ENCODE measurements at regions not wholly inside any gene's neighbourhood (a gene's known extent, or its start where the extent isn't known, plus 50 kb on each side); places are given as distances from the start of the nearest gene placed in this dataset.
"Not testable (repeated sequence)": the region's sequence is repeated elsewhere in the genome, so short reads cannot be mapped to it uniquely, and the experiment has no call there.

- no peak for DNase-seq (ENCODE audit: low spot score)
Observed at GRCh38 chr6:6867404-6867799, 240.4 kb upstream of the RREB1 start.

DNA sequence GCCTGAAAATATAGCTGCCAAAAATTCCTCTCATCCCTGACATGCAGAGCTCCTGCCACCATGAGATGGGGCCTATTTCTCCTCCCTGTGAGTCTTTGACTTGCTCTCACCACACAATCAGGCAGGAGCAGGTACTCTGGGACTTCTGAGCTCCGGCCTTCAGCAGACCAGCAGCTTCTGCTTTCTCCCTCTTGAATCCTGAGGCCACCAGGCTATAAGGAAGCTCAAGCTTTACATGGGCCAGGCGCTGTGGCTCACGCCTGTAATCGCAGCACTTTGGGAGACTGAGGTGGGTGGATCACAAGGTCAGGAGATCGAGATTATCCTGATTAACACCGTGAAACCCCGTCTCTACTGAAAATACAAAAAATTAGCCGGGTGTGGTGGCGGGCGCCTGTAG lies 238.7 kb upstream of the RREB1 start:
- no peak for DNase-seq (ENCODE audit: low spot score)

DNA sequence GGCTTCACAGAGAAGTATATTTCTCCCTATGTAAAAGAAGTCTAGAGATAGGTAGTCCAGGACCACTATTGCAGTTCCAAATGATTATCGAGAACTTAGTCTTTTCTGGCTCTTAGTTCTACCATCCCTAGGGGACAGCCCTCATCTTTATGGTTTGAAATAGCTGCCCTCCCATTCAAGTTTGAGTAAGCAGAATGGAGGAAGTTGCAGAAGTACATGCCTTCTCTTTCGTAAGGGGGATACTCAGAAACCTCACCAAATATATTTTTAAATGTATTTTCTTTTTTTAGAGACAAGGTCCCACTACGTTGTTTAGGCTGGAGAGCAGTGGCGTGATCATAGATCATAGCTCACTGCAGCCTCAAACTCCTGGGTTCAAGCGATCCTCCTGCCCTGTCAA lies 236.8 kb upstream of the RREB1 start:
- DNase-seq (ENCODE audit: low spot score) = no peak

- no peak for DNase-seq (ENCODE audit: low spot score)
Observed at GRCh38 chr6:6872459-6873344, 235.1 kb upstream of the RREB1 start.

DNA sequence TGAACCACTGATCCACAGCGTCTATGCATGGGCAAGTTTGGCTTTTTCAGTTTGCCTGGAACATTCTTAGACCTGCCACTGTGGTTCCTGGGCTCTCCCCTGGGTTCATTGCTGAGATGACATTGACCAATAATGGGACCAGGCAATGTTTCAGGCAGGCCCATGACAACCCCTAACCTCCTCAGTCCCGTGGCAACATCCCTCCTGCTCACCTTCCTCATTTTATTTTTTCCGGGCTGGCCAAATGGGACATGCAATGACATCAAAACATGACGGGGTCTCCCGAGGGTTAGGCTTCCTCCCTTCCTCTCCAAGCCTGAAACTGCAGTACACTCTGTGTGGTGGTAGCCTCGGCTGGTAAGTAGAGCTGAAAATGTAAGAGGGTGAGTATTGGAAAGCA lies 234.0 kb upstream of the RREB1 start:
- no peak for DNase-seq (ENCODE audit: low spot score)

DNA sequence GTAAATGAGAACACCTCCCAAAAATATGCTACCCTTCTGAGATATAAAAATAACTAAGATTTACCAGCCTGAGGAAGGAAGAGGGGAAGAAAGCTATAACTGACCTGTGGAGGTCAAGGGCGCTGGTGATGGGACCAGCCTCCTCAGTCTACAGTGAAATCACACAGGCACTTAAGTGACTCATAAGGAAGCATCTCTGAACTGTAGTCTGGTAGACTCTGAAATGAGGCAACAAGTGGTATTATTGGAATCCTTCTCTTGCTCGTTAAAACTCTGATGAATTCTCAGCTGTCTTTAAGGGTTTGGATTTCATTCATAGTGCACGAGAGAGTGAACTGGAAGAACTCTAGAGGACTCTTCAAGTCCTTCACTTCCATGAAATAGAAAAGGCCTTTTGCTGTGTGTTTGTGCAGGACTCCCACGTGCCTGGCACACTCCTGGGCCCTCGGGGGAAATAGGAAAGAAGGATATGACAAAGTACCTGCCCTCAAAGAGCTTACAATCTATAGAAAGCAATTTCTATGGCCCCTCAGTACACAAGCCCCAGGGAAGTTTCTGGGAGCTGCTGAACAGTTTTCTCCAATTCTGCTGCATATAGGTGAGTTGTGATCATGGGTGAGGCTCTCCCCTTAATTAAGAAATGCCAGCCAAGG lies 231.8 kb upstream of the RREB1 start:
- peak; percentile 19 for DNase-seq (ENCODE audit: low spot score)

DNA sequence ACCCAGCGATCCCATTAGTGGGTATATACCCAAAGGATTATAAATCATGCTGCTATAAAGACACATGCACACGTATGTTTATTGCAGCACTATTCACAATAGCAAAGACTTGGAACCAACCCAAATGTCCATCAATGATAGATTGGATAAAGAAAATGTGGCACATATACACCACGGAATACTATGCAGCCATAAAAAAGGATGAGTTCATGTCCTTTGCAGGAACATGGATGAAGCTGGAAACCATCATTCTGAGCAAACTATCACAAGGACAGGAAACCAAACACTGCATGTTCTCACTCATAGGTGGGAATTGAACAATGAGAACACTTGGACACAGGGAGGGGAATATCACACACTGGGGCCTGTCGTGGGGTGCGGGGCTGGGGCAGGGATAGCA lies 230.0 kb upstream of the RREB1 start:
- not testable (repeated sequence) for DNase-seq (ENCODE audit: low spot score)

- no peak for DNase-seq (ENCODE audit: low spot score)
Observed at GRCh38 chr6:6878887-6879585, 228.7 kb upstream of the RREB1 start.

DNA sequence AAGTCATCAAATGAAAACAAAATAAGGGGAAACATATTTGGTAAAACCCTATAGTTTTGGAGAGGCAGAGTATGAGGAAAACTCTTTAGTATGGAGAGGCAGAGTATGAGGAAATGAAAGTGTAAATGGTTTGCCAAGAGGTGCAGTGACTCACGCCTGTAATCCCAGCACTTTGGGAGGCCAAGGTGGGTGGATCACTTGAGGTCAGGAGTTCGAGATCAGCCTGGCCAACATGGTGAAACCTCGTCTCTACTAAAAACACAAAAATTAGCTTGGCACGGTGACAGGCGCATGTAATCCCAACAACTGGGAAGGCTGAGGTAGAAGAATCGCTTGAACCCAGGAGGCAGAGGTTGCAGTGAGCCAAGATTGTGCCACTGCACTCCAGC lies 228.2 kb upstream of the RREB1 start:
- not testable (repeated sequence) for DNase-seq (ENCODE audit: low spot score)

DNA sequence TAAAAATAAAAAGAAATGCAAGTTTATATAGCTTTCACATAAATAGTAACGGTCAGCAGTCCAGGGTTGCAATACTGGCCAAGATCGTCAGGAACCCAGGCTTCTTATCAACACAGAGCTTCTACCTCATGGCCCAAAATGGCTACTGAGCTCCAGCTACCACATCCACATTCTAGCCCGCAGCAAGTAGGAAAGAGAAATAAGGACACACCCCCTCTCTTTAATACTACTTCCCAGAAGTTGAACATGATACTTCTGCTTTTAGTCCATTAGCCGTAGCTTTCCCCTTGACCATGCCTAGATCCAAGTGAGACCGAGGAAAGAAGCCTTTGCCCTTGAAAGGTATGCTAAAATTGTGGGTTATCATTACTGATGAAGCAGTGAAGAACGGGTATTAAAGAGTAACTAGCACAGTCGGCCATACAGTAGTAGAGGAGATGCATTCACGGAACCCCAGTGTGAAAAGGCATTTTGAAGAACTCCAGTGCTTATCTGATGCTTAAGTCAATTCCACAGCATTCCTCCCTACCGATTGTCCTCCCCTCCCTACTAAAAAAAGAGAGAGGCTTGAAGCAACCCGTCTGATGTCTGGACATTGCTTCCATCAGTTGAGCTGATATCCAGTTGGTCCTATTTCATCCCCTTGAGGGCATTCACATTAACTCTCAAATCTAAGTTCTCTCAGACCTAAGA lies 226.9 kb upstream of the RREB1 start:
- no peak for DNase-seq (ENCODE audit: low spot score)

- no peak for DNase-seq (ENCODE audit: low spot score)
Observed at GRCh38 chr6:6881438-6882225, 226.1 kb upstream of the RREB1 start.

DNA sequence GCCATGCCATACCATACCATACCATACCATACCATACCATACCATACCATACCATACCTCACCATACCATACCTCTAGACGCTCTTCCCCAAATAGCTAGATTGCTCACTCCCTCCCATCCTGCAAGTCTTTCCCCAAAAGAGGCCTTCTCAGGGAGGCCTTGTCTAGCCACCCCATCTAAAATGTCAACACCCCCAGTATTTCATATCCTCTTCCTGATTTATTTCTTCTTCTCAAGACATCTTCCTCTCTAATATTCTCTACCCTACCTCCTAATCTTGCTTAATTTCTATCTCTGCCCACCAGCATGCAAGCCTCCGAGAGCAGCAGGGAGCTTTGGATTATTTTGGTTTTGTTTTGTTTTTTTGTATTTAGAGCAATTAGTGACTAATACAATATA lies 225.2 kb upstream of the RREB1 start:
- no peak for DNase-seq (ENCODE audit: low spot score)

GRCh38 chr6:6883011-6883410 lies 224.8 kb upstream of the RREB1 start:
- no peak for DNase-seq (ENCODE audit: low spot score)

DNA sequence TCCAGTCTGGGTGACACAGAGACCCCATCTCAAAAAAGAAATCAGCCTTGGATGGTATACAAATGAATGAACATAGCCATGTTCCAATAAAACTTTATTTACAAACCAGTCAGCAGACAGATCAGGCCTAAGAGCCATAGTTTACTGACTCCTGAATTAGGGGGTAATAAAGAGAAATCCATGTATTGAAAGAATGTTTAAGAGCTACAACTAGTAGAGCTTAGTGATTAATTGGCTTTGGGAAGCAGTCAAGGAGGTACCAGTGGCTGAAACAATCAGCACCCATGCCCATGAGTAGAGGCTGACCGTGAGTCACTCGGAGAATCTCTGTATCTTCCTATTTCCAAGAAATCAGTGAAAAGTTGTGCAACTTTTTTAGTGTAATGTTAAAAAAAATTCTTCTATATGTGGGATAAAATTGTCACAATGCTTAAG lies 223.6 kb upstream of the RREB1 start:
- DNase-seq (ENCODE audit: low spot score) = no peak

GRCh38 chr6:6884916-6885315 lies 222.8 kb upstream of the RREB1 start:
- no peak for DNase-seq (ENCODE audit: low spot score)

GRCh38 chr6:6885521-6886170 lies 222.1 kb upstream of the RREB1 start:
- no peak for DNase-seq (ENCODE audit: low spot score)

GRCh38 chr6:6886171-6886885 lies 221.4 kb upstream of the RREB1 start:
- no peak for DNase-seq (ENCODE audit: low spot score)

GRCh38 chr6:6886886-6887285 lies 220.9 kb upstream of the RREB1 start:
- no peak for DNase-seq (ENCODE audit: low spot score)

DNA sequence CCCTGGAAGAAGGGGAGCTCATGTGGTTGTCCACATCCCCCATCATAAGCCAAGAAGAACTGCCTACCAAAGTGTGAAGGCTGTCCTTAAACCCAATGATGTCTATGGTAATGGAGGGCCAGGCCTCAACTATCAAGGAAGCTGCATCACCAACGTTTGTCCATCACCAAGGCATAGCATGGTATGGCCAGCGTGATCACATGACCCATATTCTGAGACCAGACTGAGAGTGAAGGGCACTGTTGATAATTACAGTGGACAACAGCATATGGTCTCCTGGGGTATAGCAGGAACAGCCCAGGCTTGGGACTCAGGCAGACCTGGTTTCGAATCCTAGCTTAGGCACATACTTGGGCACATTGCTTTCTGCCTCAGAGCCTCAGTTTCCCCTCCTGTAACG lies 218.2 kb upstream of the RREB1 start:
- DNase-seq (ENCODE audit: low spot score) = no peak

- no peak for DNase-seq (ENCODE audit: low spot score)
Observed at GRCh38 chr6:6890400-6890858, 217.3 kb upstream of the RREB1 start.

All from kidney capillary endothelial cell (primary cell).